ENCODE measurements at regions not wholly inside any gene's neighbourhood (a gene's known extent, or its start where the extent isn't known, plus 50 kb on each side); places are given as distances from the start of the nearest gene placed in this dataset.

DNA sequence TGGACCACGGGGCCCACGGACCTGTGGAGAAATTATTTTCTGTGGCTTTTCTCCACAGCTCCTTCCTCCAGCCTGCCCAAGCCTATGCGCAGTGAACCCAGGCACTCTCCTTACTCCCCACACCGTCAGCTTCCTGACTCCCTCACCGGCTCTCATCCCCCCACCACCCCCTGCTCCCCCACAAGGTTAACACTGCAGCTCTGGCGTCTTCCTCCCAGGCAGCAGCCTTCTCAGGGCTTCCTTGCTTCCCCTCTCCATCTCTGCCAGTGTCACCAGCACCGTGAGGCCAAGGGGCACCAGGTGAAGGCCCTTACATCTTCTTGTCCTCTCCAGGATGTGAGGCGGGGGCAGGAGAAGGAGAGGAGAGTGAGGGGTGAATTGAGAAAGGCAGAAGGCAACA is 168.3 kb upstream of the TLE3 start:
- peaks cover 36 to 58% of the 10 kb centered on the region in 2 donors for H3K4me1 Mint-ChIP-seq
- peak overlapping the region; percentile 9 to 77 for H3K27ac Mint-ChIP-seq
- H3K36me3 Mint-ChIP-seq = no peaks in the 10 kb centered on the region
- WGBS (ENCODE audit: insufficient coverage) = 36% methylated on average over 7 of the region's 8 CpGs
- peak overlapping the region; percentile 74 for H3K4me3 Mint-ChIP-seq
- ATAC-seq (peak in 1 of 3 donors; percentile 1), DNase-seq (no peak)
- intact Hi-C loops (cut with micrococcal nuclease) = loop anchor here (5.0 kb wide), 1 partner anchor 36 kb away; no protein-coding TSS in a partner anchor
- no peaks in the 10 kb centered on the region for H3K9me3 ChIP-seq (ENCODE audit: control insufficient read depth, insufficient read depth, low read length)
- H3K4me1 ChIP-seq (ENCODE audit: control insufficient read depth, insufficient read depth, low read length) = peaks cover 78% of the 10 kb centered on the region
- no peak overlapping the region for H3K4me3 ChIP-seq (ENCODE audit: low read length)
- H3K9me3 Mint-ChIP-seq = no peaks in the 10 kb centered on the region
- TF ChIP-seq, protein P1, sequence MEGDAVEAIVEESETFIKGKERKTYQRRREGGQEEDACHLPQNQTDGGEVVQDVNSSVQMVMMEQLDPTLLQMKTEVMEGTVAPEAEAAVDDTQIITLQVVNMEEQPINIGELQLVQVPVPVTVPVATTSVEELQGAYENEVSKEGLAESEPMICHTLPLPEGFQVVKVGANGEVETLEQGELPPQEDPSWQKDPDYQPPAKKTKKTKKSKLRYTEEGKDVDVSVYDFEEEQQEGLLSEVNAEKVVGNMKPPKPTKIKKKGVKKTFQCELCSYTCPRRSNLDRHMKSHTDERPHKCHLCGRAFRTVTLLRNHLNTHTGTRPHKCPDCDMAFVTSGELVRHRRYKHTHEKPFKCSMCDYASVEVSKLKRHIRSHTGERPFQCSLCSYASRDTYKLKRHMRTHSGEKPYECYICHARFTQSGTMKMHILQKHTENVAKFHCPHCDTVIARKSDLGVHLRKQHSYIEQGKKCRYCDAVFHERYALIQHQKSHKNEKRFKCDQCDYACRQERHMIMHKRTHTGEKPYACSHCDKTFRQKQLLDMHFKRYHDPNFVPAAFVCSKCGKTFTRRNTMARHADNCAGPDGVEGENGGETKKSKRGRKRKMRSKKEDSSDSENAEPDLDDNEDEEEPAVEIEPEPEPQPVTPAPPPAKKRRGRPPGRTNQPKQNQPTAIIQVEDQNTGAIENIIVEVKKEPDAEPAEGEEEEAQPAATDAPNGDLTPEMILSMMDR (IDR thresholded peaks at IDR 0.05) = no peak
- peaks cover 17% of the 10 kb centered on the region for H3K27me3 ChIP-seq (ENCODE audit: control insufficient read depth, insufficient read depth, low read length)
- peaks cover 21 to 30% of the 10 kb centered on the region in 2 donors for H3K27me3 Mint-ChIP-seq (ENCODE audit: low read depth in 2 of 2)
- no peak overlapping the region for H3K27ac ChIP-seq (ENCODE audit: low read length)
- H3K36me3 ChIP-seq (ENCODE audit: control insufficient read depth, insufficient read depth, low read length) = no peaks in the 10 kb centered on the region

DNA sequence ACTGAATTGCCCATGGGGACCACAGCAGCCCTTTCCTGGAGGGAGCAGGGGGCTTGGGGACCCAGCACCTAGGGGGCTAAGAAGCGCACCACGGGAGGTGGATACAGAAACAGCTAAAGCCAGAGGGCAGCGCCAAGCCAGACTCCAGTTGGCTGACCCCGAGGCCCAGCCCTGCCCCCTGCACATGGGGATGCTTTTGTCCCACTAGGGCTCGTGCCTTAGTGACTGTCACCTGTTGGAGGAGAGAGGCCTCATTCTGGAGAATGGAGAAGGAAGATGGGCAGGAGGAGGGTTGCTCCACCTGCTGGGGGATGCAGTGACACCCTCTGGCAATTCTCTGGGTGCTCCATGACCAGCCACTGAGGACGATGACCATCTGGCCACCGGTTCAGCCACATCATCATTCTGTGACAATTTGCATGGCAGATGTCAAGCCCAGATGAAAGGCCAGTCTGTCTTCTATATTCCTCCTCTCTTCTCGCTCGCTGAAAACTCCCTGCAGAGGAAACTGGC is 167.8 kb upstream of the TLE3 start:
- peaks cover 41 to 63% of the 10 kb centered on the region in 2 donors for H3K4me1 Mint-ChIP-seq

DNA sequence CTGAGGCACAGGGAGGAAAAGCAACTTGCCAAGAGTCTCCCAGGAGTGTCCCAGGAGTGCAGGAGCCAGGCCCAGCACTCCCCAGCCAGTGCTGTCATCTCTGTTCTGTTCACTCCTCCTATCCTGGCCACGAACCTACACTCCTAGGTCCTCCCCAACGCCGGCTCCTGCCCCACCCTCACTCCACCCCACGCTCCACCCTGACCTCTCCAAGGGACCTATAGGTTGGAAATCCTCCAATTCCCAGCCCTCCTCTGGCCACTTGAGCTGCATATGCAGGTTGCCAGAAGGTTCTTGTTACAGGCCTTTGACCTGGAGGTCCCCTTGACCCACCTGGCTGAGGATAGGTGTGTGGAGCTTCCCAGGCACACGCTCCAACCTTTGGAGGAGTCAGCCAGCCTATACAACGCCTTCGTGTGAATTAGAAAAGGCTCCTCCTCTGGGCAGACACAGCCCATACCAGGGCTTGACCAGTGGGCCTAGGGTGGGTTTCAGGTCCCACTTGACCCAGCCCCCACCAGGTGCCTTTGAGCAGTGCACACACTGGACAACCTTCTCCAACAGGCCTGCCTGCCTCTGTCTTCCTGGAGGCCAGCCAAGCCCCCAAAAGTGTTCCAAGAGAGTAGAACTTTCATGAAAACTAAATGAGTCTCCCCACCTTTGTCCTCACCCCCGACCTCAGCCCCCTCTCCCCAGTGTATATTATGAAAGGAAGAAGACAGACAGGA is 167.2 kb upstream of the TLE3 start:
- ATAC-seq = no peak
- peaks cover 81% of the 10 kb centered on the region for H3K4me1 ChIP-seq (ENCODE audit: control insufficient read depth, insufficient read depth, low read length)
- Mint-ChIP-seq H3K27ac (peak overlapping the region in 1 of 2 donors; percentile 34), H3K4me1 (peaks cover 47 to 69% of the 10 kb centered on the region in 2 donors), H3K4me3 (peak overlapping the region; percentile 28), H3K36me3 (no peaks in the 10 kb centered on the region), H3K27me3 (ENCODE audit: low read depth in 2 of 2) (peaks cover 20 to 35% of the 10 kb centered on the region in 2 donors), H3K9me3 (no peaks in the 10 kb centered on the region)
- H3K36me3 ChIP-seq (ENCODE audit: control insufficient read depth, insufficient read depth, low read length) = no peaks in the 10 kb centered on the region
- WGBS (ENCODE audit: insufficient coverage) = 85% methylated on average over 7 of the region's 8 CpGs
- no peak overlapping the region for H3K27ac ChIP-seq (ENCODE audit: low read length)
- TF ChIP-seq, protein P1 (IDR thresholded peaks at IDR 0.05) = no peak
- H3K9me3 ChIP-seq (ENCODE audit: control insufficient read depth, insufficient read depth, low read length) = no peaks in the 10 kb centered on the region
- DNase-seq = no peak
- no peak overlapping the region for H3K4me3 ChIP-seq (ENCODE audit: low read length)
- intact Hi-C loops (cut with micrococcal nuclease) = loop anchor here (5.0 kb wide), 1 partner anchor 37 kb away; no protein-coding TSS in a partner anchor
- peaks cover 13% of the 10 kb centered on the region for H3K27me3 ChIP-seq (ENCODE audit: control insufficient read depth, insufficient read depth, low read length)

More for the DNA sequence above, 167.8 kb upstream of the TLE3 start:
- TF ChIP-seq, protein P1 (IDR thresholded peaks at IDR 0.05) = no peak
- peak overlapping the region; percentile 28 for H3K4me3 Mint-ChIP-seq
- H3K9me3 Mint-ChIP-seq = no peaks in the 10 kb centered on the region
- Histone ChIP-seq H3K4me3 (ENCODE audit: low read length) (no peak overlapping the region), H3K27ac (ENCODE audit: low read length) (no peak overlapping the region), H3K9me3 (ENCODE audit: control insufficient read depth, insufficient read depth, low read length) (no peaks in the 10 kb centered on the region), H3K4me1 (ENCODE audit: control insufficient read depth, insufficient read depth, low read length) (peaks cover 79% of the 10 kb centered on the region), H3K27me3 (ENCODE audit: control insufficient read depth, insufficient read depth, low read length) (peaks cover 17% of the 10 kb centered on the region), H3K36me3 (ENCODE audit: control insufficient read depth, insufficient read depth, low read length) (no peaks in the 10 kb centered on the region)
- intact Hi-C loops (cut with micrococcal nuclease) = loop anchor here (5.0 kb wide), 1 partner anchor 37 kb away; no protein-coding TSS in a partner anchor
- 83% methylated on average over 9 of the region's 9 CpGs for WGBS (ENCODE audit: insufficient coverage)
- ATAC-seq = no peak
- H3K27me3 Mint-ChIP-seq (ENCODE audit: low read depth in 2 of 2) = peaks cover 19 to 34% of the 10 kb centered on the region in 2 donors
- peak overlapping the region in 1 of 2 donors; percentile 34 for H3K27ac Mint-ChIP-seq
- no peak for DNase-seq
- no peaks in the 10 kb centered on the region for H3K36me3 Mint-ChIP-seq
